ENCODE measurements at regions not wholly inside any gene's neighbourhood (a gene's known extent, or its start where the extent isn't known, plus 50 kb on each side); places are given as distances from the start of the nearest gene placed in this dataset.

- Histone ChIP-seq H3K27me3 (ENCODE audit: low read length) (peaks cover 48% of the 10 kb centered on the region), H4K20me1 (ENCODE audit: low read length) (no peaks in the 10 kb centered on the region), H2AFZ (ENCODE audit: low read length) (no peak overlapping the region), H3K9ac (ENCODE audit: low read length) (no peak overlapping the region), H3K9me2 (replicated peaks; ENCODE audit: low read length) (no peaks in the 10 kb centered on the region), H3K4me3 (ENCODE audit: low read length) (no peak overlapping the region), H3K79me2 (ENCODE audit: low read length) (no peaks in the 10 kb centered on the region), H3K27ac (ENCODE audit: low read length) (no peak overlapping the region), H3K9me3 (ENCODE audit: low read length) (no peaks in the 10 kb centered on the region), H3K36me3 (ENCODE audit: low read depth, low read length) (no peaks in the 10 kb centered on the region), H3F3A (ENCODE audit: low read length, unreplicated experiment) (no peaks in the 10 kb centered on the region), H3K4me1 (ENCODE audit: insufficient read depth, low read length) (peaks cover 20% of the 10 kb centered on the region), H3K4me2 (ENCODE audit: low read length) (no peak overlapping the region)
- CTCF ChIA-PET = no interaction called here
- ATAC-seq (no peak), DNase-seq (no peak)
- TF ChIP-seq EZH2phosphoT487 (IDR thresholded peaks at IDR 0.05; ENCODE audit: borderline replicate concordance, low read length) (no peak), CTCF (conservative IDR thresholded peaks at IDR 0.05; ENCODE audit: low read depth, low read length) (no peak), EZH2 (IDR thresholded peaks at IDR 0.05; ENCODE audit: low read length, unreplicated experiment) (no peak)
- no TSS peak for BruUV-seq (replicated peaks)
- intact Hi-C loops (cut with micrococcal nuclease) = no loop called here
- POLR2A ChIA-PET (ENCODE audit: unreplicated experiment) = no interaction called here
These were observed 250.5 kb downstream of the TFCP2L1 start for GRCh38 chr2:121034551-121034950.

GRCh38 chr2:121036226-121036692 lies 248.7 kb downstream of the TFCP2L1 start:
- Histone ChIP-seq H3F3A (ENCODE audit: low read length, unreplicated experiment) (no peaks in the 10 kb centered on the region), H3K4me1 (ENCODE audit: insufficient read depth, low read length) (peaks cover 20% of the 10 kb centered on the region), H2AFZ (ENCODE audit: low read length) (no peak overlapping the region), H3K4me3 (ENCODE audit: low read length) (no peak overlapping the region), H3K9me2 (replicated peaks; ENCODE audit: low read length) (no peaks in the 10 kb centered on the region), H3K9me3 (ENCODE audit: low read length) (no peaks in the 10 kb centered on the region), H3K27me3 (ENCODE audit: low read length) (peaks cover 32% of the 10 kb centered on the region), H3K4me2 (ENCODE audit: low read length) (no peak overlapping the region), H3K79me2 (ENCODE audit: low read length) (no peaks in the 10 kb centered on the region), H3K27ac (ENCODE audit: low read length) (no peak overlapping the region), H4K20me1 (ENCODE audit: low read length) (no peaks in the 10 kb centered on the region), H3K36me3 (ENCODE audit: low read depth, low read length) (no peaks in the 10 kb centered on the region), H3K9ac (ENCODE audit: low read length) (no peak overlapping the region)
- POLR2A ChIA-PET (ENCODE audit: unreplicated experiment) = no interaction called here
- ATAC-seq (peak; percentile 88), DNase-seq (peak; percentile 42)
- CTCF ChIA-PET = no interaction called here
- TF ChIP-seq EZH2 (IDR thresholded peaks at IDR 0.05; ENCODE audit: low read length, unreplicated experiment) = no peak
- no peak for TF ChIP-seq EZH2phosphoT487 (IDR thresholded peaks at IDR 0.05; ENCODE audit: borderline replicate concordance, low read length)
- no peak for TF ChIP-seq CTCF (conservative IDR thresholded peaks at IDR 0.05; ENCODE audit: low read depth, low read length)
- no TSS peak for BruUV-seq (replicated peaks)
- intact Hi-C loops (cut with micrococcal nuclease) = no loop called here

GRCh38 chr2:121037480-121037879 lies 247.5 kb downstream of the TFCP2L1 start:
- Histone ChIP-seq H3K9me3 (ENCODE audit: low read length) (no peaks in the 10 kb centered on the region), H2AFZ (ENCODE audit: low read length) (no peak overlapping the region), H3K36me3 (ENCODE audit: low read depth, low read length) (no peaks in the 10 kb centered on the region), H3K27ac (ENCODE audit: low read length) (no peak overlapping the region), H4K20me1 (ENCODE audit: low read length) (no peaks in the 10 kb centered on the region), H3K4me3 (ENCODE audit: low read length) (no peak overlapping the region), H3K9me2 (replicated peaks; ENCODE audit: low read length) (no peaks in the 10 kb centered on the region), H3K4me1 (ENCODE audit: insufficient read depth, low read length) (peaks cover 20% of the 10 kb centered on the region), H3K79me2 (ENCODE audit: low read length) (no peaks in the 10 kb centered on the region), H3K4me2 (ENCODE audit: low read length) (no peak overlapping the region), H3K9ac (ENCODE audit: low read length) (no peak overlapping the region), H3K27me3 (ENCODE audit: low read length) (peaks cover 21% of the 10 kb centered on the region), H3F3A (ENCODE audit: low read length, unreplicated experiment) (no peaks in the 10 kb centered on the region)
- no TSS peak for BruUV-seq (replicated peaks)
- ChIA-PET CTCF (no interaction called here), POLR2A (ENCODE audit: unreplicated experiment) (no interaction called here)
- no peak for TF ChIP-seq EZH2phosphoT487 (IDR thresholded peaks at IDR 0.05; ENCODE audit: borderline replicate concordance, low read length)
- TF ChIP-seq CTCF (conservative IDR thresholded peaks at IDR 0.05; ENCODE audit: low read depth, low read length) = no peak
- TF ChIP-seq EZH2 (IDR thresholded peaks at IDR 0.05; ENCODE audit: low read length, unreplicated experiment) = no peak
- ATAC-seq = no peak
- intact Hi-C loops (cut with micrococcal nuclease) = no loop called here
- no peak for DNase-seq

All from PC-3 (cell line).